Upper lobe of left lung (tissue), 6 donors: ENCODE measurements at regions not wholly inside any gene's neighbourhood (a gene's known extent, or its start where the extent isn't known, plus 50 kb on each side); places are given as distances from the start of the nearest gene placed in this dataset.

Experiments
- ATAC-seq, 2 donors: fragments of 200-7000 bp; cut with Tn5 transposase; one replicate each; pipeline ENCODE4 v1.9.1; 2022; ENCODE audit warnings: mild to moderate bottlenecking in 2 of 2, moderate library complexity in 2 of 2; ENCODE audit not compliant: low FRiP score in 2 of 2
- DNase-seq, 2 donors: peaks; one replicate each; pipeline ENCODE4 v3.0.0-alpha.2; 2019 to 2020
- H3K27ac ChIP-seq, 4 donors: fragments of 200-600 bp; sonication (generic); one replicate each; pipeline ENCODE4 v1.5.1; 2016 to 2019
- H3K27me3 ChIP-seq, 4 donors: fragments of 200-600 bp; sonication (generic); one replicate each; pipeline ENCODE4 v1.5.1; 2017 to 2019
- H3K36me3 ChIP-seq, 4 donors: fragments of 200-600 bp; sonication (generic); one replicate each; pipeline ENCODE4 v1.5.1; 2016 to 2019
- H3K4me1 ChIP-seq, 4 donors: fragments of 200-600 bp; sonication (generic); one replicate each; pipeline ENCODE4 v1.5.1; 2018 to 2019
- H3K4me3 ChIP-seq, 4 donors: fragments of 200-600 bp; sonication (generic); one replicate each; pipeline ENCODE4 v1.5.1; 2017 to 2019; ENCODE audit warnings: mild to moderate bottlenecking in 2 of 4, moderate library complexity in 1 of 4
- H3K9me3 ChIP-seq, 4 donors: fragments of 200-600 bp; sonication (generic); one replicate each; pipeline ENCODE4 v1.5.1; 2018 to 2019
- CTCF ChIP-seq, 6 experiments: fragments of 450-650 bp in 4 of 6; fragments of 200-600 bp in 2 of 6; sonication (generic) in 2 of 6; IDR thresholded peaks; one replicate each; pipeline ENCODE4 v1.5.1; 2016 to 2019; ENCODE audit warnings: antibody characterized with exemption in 6 of 6
- EP300 ChIP-seq, 4 donors: sonication (generic); formaldehyde crosslinking; IDR thresholded peaks; one replicate each; pipeline ENCODE4 v1.5.1; 2017; ENCODE audit warnings: antibody characterized with exemption in 4 of 4, control low read depth in 2 of 4
- POLR2A ChIP-seq, 4 donors: fragments of 450-650 bp; IDR thresholded peaks; one replicate each; pipeline ENCODE4 v1.5.1; 2016 to 2017; ENCODE audit warnings: antibody characterized with exemption in 4 of 4, mild to moderate bottlenecking in 2 of 4
- POLR2AphosphoS5 ChIP-seq, 2 donors: sonication (generic); formaldehyde crosslinking; IDR thresholded peaks; one replicate each; pipeline ENCODE4 v1.5.1; 2017; ENCODE audit warnings: antibody characterized with exemption in 2 of 2
- WGBS, 2 donors: methylation state at CpG; one replicate each; pipeline ENCODE4 v1.1.5; 2017 to 2018; 5-methylcytosine and 5-hydroxymethylcytosine counted together
- donor health status: DM: no; HTN: no; CAD: no; lungs with moderate emphysema.
- donor health status: DM: no; HTN: yes; CAD: no; lungs with severe emphysema.

- no peak for TF ChIP-seq POLR2AphosphoS5 (IDR thresholded peaks at IDR 0.05)
- TF ChIP-seq POLR2A (IDR thresholded peaks at IDR 0.05) = no peak
- ATAC-seq = no peak
- Histone ChIP-seq H3K4me3 (no peak overlapping the region), H3K36me3 (no peaks in the 10 kb centered on the region), H3K4me1 (no peaks in the 10 kb centered on the region), H3K9me3 (no peaks in the 10 kb centered on the region), H3K27ac (no peak overlapping the region), H3K27me3 (no peaks in the 10 kb centered on the region)
- no peak for DNase-seq
- WGBS, 2 donors = 75 to 92% methylated on average over 1 of the region's 1 CpG
These were observed 199.1 kb upstream of the LHX5 start for GRCh38 chr12:113670742-113671141.

- no peak overlapping the region for H3K27ac ChIP-seq
- H3K4me3 ChIP-seq = no peak overlapping the region
- H3K27me3 ChIP-seq = no peaks in the 10 kb centered on the region
- no peak for TF ChIP-seq EP300 (IDR thresholded peaks at IDR 0.05)
- TF ChIP-seq POLR2AphosphoS5 (IDR thresholded peaks at IDR 0.05) = no peak
- TF ChIP-seq CTCF (IDR thresholded peaks at IDR 0.05) = no peak
- no peak for TF ChIP-seq POLR2A (IDR thresholded peaks at IDR 0.05)
- DNase-seq (no peak), ATAC-seq (no peak)
- WGBS, 2 donors = 54 to 66% methylated on average over 4 to 6 of the region's 6 CpGs
- no peaks in the 10 kb centered on the region for H3K36me3 ChIP-seq
- H3K9me3 ChIP-seq = no peaks in the 10 kb centered on the region
- no peaks in the 10 kb centered on the region for H3K4me1 ChIP-seq
These were observed 196.1 kb upstream of the LHX5 start for GRCh38 chr12:113667676-113668356.

GRCh38 chr12:113667095-113667494 is 195.4 kb upstream of the LHX5 start:
- Histone ChIP-seq H3K9me3 (no peaks in the 10 kb centered on the region), H3K36me3 (no peaks in the 10 kb centered on the region), H3K27me3 (no peaks in the 10 kb centered on the region), H3K4me3 (no peak overlapping the region), H3K27ac (no peak overlapping the region), H3K4me1 (no peaks in the 10 kb centered on the region)
- 86 to 87% methylated on average over 1 of the region's 1 CpG for WGBS, 2 donors
- TF ChIP-seq POLR2AphosphoS5 (IDR thresholded peaks at IDR 0.05) = no peak
- TF ChIP-seq POLR2A (IDR thresholded peaks at IDR 0.05) = no peak
- no peak for TF ChIP-seq CTCF (IDR thresholded peaks at IDR 0.05)
- TF ChIP-seq EP300 (IDR thresholded peaks at IDR 0.05) = no peak
- ATAC-seq = no peak
- no peak for DNase-seq

- no peak for TF ChIP-seq POLR2AphosphoS5 (IDR thresholded peaks at IDR 0.05)
- TF ChIP-seq EP300 (IDR thresholded peaks at IDR 0.05) = no peak
- TF ChIP-seq POLR2A (IDR thresholded peaks at IDR 0.05) = no peak
- TF ChIP-seq CTCF (IDR thresholded peaks at IDR 0.05) = no peak
- DNase-seq (no peak), ATAC-seq (no peak)
- no peak overlapping the region for H3K4me3 ChIP-seq
- H3K27ac ChIP-seq = no peak overlapping the region
- H3K36me3 ChIP-seq = no peaks in the 10 kb centered on the region
- no peaks in the 10 kb centered on the region for H3K27me3 ChIP-seq
- 52 to 62% methylated on average over 5 to 6 of the region's 6 CpGs for WGBS, 2 donors
- H3K9me3 ChIP-seq = no peaks in the 10 kb centered on the region
- no peaks in the 10 kb centered on the region for H3K4me1 ChIP-seq
These were observed 194.6 kb upstream of the LHX5 start for GRCh38 chr12:113666223-113666622.

- H3K4me1 ChIP-seq = no peaks in the 10 kb centered on the region
- TF ChIP-seq POLR2A (IDR thresholded peaks at IDR 0.05) = no peak
- no peak for TF ChIP-seq CTCF (IDR thresholded peaks at IDR 0.05)
- no peak for TF ChIP-seq POLR2AphosphoS5 (IDR thresholded peaks at IDR 0.05)
- TF ChIP-seq EP300 (IDR thresholded peaks at IDR 0.05) = no peak
- ATAC-seq = no peak
- H3K9me3 ChIP-seq = no peaks in the 10 kb centered on the region
- H3K4me3 ChIP-seq = no peak overlapping the region
- H3K36me3 ChIP-seq = no peaks in the 10 kb centered on the region
- no peaks in the 10 kb centered on the region for H3K27me3 ChIP-seq
- no peak overlapping the region for H3K27ac ChIP-seq
- 78 to 85% methylated on average over 4 of the region's 4 CpGs for WGBS, 2 donors
- no peak for DNase-seq
These were observed 193.8 kb upstream of the LHX5 start for GRCh38 chr12:113665457-113665856.
